ENCODE measurements at regions not wholly inside any gene's neighbourhood (a gene's known extent, or its start where the extent isn't known, plus 50 kb on each side); places are given as distances from the start of the nearest gene placed in this dataset.

DNA sequence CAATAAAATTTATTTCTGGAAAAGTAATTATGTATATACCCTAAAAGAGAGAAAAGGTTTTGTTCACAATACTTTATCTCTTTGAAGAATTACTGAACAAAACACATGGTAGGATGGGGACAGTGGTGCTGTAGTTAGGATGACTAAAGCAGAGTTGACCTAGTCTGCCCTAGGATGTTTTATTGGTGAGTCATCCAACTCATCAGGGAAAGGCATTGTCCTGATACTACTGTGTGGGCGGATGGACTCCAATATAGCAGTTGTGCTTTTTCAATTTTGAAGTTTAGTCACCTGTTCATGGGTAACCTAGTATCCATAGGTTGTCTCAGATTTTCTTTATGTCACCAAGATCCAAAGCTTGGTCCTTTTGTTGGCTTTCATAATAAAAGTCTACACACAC lies 53.3 kb upstream of the EYS start:
- TF ChIP-seq EZH2 (IDR thresholded peaks at IDR 0.05; ENCODE audit: low read length, unreplicated experiment) (no peak), CTCF (conservative IDR thresholded peaks at IDR 0.05; ENCODE audit: low read depth, low read length) (no peak), EZH2phosphoT487 (IDR thresholded peaks at IDR 0.05; ENCODE audit: borderline replicate concordance, low read length) (no peak)
